Kidney tubule cell (primary cell): ENCODE measurements at regions not wholly inside any gene's neighbourhood (a gene's known extent, or its start where the extent isn't known, plus 50 kb on each side); places are given as distances from the start of the nearest gene placed in this dataset.
"Not testable (repeated sequence)": the region's sequence is repeated elsewhere in the genome, so short reads cannot be mapped to it uniquely, and the experiment has no call there.

Experiments
- DNase-seq: peaks from one replicate; pipeline ENCODE4 v3.0.0-alpha.2; 2018; ENCODE audit warnings: low spot score

DNA sequence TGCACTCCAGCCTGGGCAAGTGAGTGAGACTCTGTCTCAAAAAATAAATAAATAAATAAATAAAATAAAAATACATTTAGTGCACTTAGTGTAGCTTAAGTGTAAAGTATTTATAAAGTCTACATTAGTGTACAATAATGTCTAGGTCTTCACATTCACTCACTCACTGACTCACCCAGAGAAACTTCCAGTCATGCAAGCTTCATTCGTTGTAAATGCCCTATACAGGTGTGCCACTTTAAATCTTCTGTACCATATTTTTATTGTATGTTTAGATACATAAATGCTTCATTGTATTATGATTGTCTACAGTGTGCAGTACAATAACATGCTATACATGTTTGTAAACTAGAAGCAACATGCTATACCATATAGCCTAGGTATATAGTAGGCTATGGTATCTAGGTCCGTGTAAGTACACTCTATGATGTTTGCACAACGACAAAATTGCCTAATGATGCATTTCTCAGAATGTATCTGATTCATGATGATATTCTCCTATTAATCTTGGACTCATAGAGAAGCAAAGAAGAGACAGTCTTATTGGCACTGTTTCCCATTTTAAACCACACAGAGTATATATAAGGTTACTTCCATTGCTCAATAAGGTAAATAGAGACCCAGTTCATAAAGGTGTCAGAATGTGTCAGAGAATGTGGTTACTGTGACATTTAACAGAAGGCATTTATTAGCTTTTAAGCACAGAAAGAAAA, 1314.9 kb downstream of the CDH11 start:
- DNase-seq: no peak

DNA sequence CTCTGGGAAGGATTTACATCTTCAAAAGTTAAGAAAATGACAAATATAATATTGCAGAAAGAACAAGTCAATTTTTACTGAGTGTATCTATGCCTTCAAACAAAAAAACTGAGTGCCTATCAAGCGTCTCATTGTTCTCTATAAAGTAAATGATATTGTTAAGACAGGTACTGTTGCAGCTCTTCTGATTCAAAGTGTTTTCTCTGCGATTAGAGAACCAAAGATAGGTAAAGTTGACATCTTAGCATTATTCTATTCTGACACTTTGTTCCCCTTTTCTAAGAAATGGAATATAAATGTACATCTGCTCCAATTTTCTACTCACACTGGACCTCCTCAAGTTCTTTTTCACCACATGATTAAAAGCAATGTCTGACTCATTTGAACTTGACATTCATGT, 1317.7 kb downstream of the CDH11 start:
- no peak for DNase-seq

DNA sequence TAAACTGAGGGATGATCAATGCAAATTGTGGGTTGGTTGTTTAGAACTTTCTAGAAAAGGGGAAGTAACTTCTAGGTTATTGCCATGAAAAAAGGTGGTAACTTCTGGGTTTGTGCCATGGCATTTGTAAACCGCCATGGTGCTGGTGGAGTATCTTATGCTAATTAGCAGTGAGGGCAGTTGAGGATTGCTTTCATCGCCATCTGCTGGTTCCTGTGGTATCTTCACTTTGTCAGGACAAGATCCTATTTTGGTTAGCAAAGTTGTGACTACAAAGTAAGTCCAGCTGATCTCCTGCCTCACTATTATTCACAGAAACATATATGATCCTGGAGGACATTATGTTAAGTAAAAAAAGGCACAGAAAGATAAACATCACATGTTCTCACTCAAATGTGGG, 1332.3 kb downstream of the CDH11 start:
- peak; percentile 3 for DNase-seq

DNA sequence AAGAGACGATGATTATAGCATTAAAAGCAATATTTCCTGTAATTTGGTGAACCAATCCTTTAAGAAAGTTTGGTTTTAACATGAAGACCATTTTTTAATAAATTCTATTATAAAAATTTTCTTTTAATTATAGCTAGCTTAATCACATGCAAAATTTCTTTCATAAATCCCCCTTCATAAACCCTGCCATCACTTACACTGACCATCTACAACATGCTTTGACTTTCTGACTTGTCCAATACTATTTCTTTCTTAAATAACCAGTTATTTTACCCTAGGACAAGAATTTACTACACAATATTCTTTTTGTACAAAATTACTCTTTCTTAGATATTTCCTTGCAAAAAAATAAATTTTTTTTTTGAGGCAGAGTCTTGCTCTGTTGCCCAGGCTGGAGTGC, 1334.8 kb downstream of the CDH11 start:
- no peak for DNase-seq

- no peak for DNase-seq
Observed at GRCh38 chr16:63785170-63785569, 1336.7 kb downstream of the CDH11 start.

DNA sequence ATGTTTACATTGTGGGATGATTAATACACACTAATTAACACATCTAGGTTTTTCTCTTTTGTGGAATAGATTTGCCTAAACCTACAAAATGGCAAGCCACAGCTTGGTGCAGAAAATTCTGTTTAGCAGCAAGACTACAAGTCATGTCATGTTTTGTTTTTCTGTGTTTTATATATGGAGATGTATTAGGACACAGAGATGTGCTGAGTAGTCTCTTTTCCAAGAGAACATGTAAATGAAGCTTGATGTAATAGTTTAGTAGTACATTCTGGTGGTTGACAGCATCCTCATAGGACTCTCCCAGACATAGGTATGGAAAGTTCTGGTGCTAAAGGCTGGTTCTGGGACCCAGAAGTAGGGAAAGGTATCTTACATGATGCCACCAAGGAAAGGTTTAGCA, 1345.4 kb downstream of the CDH11 start:
- no peak for DNase-seq

DNA sequence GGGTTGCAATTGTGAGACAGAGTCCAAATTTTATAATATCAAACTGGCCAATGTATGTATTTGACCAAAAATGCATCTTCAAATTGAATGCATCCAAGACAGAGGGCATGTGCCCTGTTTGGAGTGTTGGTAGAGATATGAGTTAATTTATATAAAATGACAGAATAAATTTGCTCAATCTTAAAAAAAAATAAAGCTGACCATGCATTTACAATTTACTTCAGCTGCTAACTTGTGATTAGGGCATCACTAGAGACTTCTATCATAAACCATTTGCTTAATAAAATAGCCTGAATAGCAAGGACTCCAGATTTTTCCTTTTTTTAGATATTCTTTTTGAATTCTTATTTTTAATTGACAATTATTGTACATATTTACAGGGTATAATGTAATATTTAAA, 1345.8 kb downstream of the CDH11 start:
- DNase-seq: no peak

- no peak for DNase-seq
Observed at GRCh38 chr16:63774302-63774701, 1347.6 kb downstream of the CDH11 start.

DNA sequence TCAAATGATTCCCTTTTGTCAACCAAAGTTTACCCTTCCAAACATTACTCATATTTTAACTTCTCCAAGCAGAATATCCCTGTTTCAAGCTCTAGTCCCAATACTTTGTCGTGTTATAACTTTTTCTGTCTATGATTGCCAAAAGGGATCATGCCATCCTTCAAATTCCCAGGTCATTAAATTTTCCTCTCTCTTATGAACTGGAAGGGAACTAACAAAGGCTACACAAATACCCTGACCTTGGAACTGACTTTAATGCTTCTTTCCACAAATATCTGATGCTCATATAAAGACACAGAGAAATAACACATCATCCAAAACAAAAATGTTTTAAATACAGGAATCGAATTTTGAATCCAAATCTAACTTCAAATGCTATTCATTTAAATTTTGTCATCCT, 1352.7 kb downstream of the CDH11 start:
- no peak for DNase-seq

DNA sequence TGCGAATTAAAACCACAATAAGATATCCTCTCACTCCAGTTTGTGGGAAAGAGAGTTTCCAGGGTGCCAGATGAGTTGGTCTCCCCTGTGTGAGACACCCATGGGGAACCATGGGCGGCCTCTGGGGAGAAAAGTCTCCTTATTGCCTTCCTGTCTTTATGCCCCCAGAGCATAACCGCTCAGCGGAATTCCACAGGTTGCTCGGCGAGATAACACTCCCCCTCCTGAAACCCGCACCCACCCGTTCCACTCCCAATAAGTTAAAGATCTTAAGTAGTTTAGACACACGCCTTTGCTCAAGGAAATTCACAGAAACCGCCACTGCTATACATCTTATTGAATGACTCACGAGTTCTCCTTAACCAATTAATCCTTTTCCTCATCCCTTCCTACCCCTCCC, 1361.6 kb downstream of the CDH11 start:
- DNase-seq: not testable (repeated sequence)

DNA sequence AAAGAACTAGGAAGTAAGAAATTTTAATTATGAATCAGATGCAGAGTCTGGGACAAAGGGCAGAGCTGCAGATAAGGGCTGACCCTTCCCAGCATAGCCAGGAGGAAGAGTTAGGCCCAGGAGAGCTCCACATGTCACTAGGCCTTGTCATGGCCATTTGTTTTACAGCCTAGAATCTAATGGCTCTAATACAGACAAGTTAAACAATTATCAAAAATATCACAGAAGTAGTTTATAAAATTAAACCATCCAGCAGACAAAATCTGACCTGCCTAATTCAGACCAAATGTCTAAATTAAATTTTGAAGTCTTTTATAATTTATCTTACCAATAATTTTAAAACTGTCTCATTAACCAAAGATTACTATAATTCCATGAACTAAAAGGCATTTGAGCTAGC, 1369.5 kb downstream of the CDH11 start:
- no peak for DNase-seq

DNA sequence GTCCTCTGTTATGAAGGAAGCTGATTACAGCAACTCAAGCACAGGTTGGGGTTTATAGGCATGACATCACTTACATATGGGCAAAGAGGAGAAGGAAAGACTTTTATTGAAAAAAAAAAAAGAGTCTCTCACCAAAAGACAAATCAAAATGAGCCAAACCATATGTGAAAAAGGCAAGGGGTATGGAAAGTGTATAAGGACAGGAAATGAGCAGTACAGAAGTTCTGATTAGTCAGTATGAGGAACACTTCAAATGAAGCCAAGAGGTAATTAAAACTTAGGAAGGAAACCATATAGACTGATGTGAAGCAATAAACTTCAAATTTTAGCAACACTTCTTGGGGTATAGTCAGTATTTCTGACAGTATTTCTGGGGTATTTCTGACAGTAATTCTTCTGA, 1372.6 kb downstream of the CDH11 start:
- DNase-seq: no peak

- no peak for DNase-seq
Observed at GRCh38 chr16:63745456-63745855, 1376.4 kb downstream of the CDH11 start.

DNA sequence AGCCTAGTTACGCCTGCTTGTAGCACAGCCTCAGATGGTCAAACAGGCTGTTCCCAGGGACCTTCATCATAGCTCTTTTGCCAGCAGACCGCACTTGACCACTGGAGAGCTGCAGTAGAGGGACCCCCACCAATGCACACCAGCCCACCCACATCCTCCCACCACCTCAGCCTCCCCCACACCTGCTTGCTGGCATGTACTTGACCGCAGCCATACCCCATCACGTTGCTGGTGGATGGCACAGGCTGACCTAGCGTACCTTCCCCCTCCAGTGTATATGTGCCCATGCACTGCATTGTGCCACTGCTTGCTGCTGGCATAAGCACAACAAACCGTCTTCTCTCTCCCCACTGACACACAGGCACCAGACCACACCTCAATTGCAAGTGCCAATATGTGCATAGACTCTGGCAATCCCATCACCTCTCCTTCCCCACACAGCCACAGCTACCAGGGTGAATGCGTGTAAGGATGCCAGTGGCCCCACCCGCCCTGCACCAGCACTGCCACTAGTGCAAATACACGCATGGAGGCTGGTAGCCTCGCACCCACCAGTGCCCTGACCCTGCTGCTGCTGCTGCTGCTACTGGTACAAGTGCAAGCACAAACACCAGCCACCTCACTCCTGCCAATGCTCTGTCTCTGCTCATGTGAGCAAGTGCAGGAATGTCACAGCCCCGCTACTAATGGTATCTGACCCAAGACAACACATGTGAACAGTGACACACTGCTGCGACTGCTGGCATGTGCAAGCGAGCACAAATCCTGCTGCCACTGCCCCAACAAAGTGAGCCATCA, 1377.6 kb downstream of the CDH11 start:
- no peak for DNase-seq

- no peak for DNase-seq
Observed at GRCh38 chr16:63742150-63742549, 1379.7 kb downstream of the CDH11 start.

DNA sequence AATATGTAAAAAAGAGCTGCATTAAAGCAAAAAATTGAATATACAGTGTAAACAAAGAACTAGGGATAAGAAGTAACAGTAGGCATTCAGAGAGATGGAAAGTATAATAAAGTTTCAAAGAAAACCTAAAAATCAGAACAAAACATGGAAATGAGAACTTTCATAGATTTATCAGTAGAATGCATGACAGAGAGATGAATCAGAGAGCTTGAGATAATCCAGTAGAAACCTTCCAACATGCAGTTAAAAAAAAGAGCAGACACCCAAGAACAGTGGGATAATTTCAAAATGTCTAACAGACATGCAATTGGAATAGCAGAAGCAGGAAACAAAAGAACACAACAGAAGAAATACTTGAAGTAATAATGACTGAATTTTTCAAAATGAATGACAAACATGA, 1384.2 kb downstream of the CDH11 start:
- no peak for DNase-seq

- no peak for DNase-seq
Observed at GRCh38 chr16:63735456-63735855, 1386.4 kb downstream of the CDH11 start.

DNA sequence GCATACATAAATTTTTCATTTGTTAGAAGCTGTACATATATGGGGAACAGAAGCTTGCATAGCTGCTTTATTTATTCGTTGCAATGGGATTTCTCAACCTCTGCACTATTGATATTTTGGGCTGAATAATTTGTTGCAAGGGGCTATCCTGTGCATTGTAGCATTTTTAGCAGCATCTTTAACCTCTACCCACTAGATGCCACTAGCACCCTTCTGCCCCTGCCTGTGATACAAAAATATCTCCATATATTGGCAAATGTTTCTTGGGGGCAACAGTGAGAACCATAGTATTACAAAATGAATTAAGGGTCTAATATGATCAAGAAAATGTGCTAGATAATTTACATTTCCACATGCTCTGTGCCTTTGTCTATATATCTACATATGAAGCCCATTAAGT, 1401.0 kb downstream of the CDH11 start:
- DNase-seq: no peak

- DNase-seq: no peak
Observed at GRCh38 chr16:63719926-63720325, 1401.9 kb downstream of the CDH11 start.

- DNase-seq: no peak
Observed at GRCh38 chr16:63717806-63718205, 1404.1 kb downstream of the CDH11 start.

DNA sequence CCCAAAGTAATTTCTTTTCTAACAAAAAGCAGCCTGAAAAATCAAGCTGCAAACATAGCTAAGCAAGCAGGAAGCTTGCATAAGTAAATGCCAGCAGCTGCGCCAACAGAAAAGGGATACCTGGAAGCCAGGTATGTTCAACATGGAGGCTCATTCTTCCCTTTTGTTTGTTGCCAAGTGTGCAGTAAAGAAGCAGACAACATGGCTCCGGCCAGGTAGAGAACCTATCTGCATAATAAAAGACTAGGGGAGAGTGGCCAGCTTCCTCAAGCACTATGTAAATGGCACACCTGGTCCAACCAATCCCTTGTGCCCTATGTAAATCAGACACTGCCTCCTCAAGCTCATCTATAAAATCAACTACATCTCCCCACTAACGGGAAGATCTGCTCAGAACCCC, 1407.0 kb downstream of the CDH11 start:
- DNase-seq: no peak

DNA sequence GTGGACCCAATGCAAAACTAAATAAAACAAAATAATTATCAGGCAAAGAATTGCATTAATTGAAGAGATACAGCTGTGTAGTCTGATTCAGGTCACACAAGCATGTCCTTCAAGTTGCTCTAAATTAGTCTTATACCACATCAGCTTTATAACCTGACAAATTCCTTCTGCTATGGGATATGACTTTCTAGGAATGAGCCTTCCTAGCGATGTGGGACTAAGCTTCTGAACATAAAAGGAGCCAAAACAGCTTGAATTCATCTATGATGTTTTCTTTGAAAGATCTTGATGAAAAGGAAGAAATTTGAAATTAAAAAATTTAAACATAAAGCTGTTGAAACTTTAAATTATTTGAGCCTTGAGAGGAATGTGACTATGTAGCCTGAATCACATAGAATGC, 1409.1 kb downstream of the CDH11 start:
- no peak for DNase-seq

DNA sequence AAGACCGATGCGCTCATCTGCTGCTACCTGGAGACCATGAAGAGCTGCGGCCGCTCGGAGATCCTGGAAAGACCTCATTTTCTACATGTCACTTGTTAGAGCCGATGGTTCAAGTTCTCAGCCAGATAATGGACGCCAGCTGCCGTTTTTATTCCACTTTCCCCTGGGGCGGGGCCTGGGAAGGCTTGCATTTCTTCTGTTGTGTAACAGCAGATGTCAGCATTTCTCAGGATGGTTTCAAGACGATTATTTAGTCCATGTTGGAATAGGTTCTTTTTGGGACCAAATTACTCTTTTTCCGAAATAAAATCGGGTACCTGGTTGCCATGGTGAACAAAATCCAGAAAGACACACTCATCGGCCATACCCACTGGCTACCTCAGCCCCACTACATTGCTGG, 1418.3 kb downstream of the CDH11 start:
- DNase-seq: no peak
